Esophagus squamous epithelium (tissue), 4 donors: ENCODE measurements at regions not wholly inside any gene's neighbourhood (a gene's known extent, or its start where the extent isn't known, plus 50 kb on each side); places are given as distances from the start of the nearest gene placed in this dataset.

Experiments used
- CTCF ChIP-seq, 6 experiments: fragments of 450-650 bp in 4 of 6; fragments of 200-600 bp in 2 of 6; sonication (generic) in 2 of 6; IDR thresholded peaks; one replicate each; pipeline ENCODE4 v1.5.1; 2016 to 2019; ENCODE audit warnings: antibody characterized with exemption in 6 of 6, mild to moderate bottlenecking in 4 of 6, moderate library complexity in 4 of 6
- POLR2A ChIP-seq, 4 donors: fragments of 450-650 bp; IDR thresholded peaks; one replicate each; pipeline ENCODE4 v1.6.1; 2017; ENCODE audit warnings: antibody characterized with exemption in 4 of 4, mild to moderate bottlenecking in 4 of 4, moderate library complexity in 3 of 4

- no peak for TF ChIP-seq CTCF (IDR thresholded peaks at IDR 0.05)
- TF ChIP-seq POLR2A (IDR thresholded peaks at IDR 0.05), result no peak
These were observed 167.9 kb downstream of the NUP210 start for GRCh38 chr3:13252207-13252606.
